Hepatocyte (in vitro differentiated cells): ENCODE measurements at regions not wholly inside any gene's neighbourhood (a gene's known extent, or its start where the extent isn't known, plus 50 kb on each side); places are given as distances from the start of the nearest gene placed in this dataset.

Source experiments
- CTCF ChIP-seq: fragments of 200-600 bp; sonication (generic); IDR thresholded peaks from 2 replicates; pipeline ENCODE4 v1.5.1; 2016; ENCODE audit warnings: antibody characterized with exemption, mild to moderate bottlenecking; ENCODE audit not compliant: poor library complexity
- EZH2 ChIP-seq: fragments of 200-600 bp; sonication (generic); IDR thresholded peaks from 2 replicates; pipeline ENCODE4 v1.6.1; 2016; ENCODE audit warnings: antibody characterized with exemption, mild to moderate bottlenecking, borderline replicate concordance

- TF ChIP-seq CTCF, result no peak
- no peak for TF ChIP-seq EZH2
These were observed 326.6 kb downstream of the ARL4A start for GRCh38 chr7:13014011-13014410.
